GM13977 (cell line): ENCODE measurements at regions not wholly inside any gene's neighbourhood (a gene's known extent, or its start where the extent isn't known, plus 50 kb on each side); places are given as distances from the start of the nearest gene placed in this dataset.

Experiments used
- DNase-seq: peaks from one replicate; pipeline ENCODE4 v3.0.0; 2012; ENCODE audit warnings: low spot score
- in situ Hi-C: fragments of 300-500 bp; cut with MboI; formaldehyde crosslinking; loops from one replicate; pipeline ENCODE4 v1.12.0; 2022; ENCODE audit warnings: low sequenced_read_pairs, low pct_unique_long_range_greater_than_20kb, mixed read lengths, inconsistent platforms; ENCODE audit not compliant: unreplicated experiment
- TF ChIP-seq, protein P1 (sequence below): IDR thresholded peaks from 2 replicates; pipeline ENCODE4 v1.5.1; 2012; ENCODE audit warnings: mild to moderate bottlenecking, control low read depth; ENCODE audit not compliant: insufficient read depth; ENCODE audit errors: extremely low read depth, missing control alignments

DNA sequence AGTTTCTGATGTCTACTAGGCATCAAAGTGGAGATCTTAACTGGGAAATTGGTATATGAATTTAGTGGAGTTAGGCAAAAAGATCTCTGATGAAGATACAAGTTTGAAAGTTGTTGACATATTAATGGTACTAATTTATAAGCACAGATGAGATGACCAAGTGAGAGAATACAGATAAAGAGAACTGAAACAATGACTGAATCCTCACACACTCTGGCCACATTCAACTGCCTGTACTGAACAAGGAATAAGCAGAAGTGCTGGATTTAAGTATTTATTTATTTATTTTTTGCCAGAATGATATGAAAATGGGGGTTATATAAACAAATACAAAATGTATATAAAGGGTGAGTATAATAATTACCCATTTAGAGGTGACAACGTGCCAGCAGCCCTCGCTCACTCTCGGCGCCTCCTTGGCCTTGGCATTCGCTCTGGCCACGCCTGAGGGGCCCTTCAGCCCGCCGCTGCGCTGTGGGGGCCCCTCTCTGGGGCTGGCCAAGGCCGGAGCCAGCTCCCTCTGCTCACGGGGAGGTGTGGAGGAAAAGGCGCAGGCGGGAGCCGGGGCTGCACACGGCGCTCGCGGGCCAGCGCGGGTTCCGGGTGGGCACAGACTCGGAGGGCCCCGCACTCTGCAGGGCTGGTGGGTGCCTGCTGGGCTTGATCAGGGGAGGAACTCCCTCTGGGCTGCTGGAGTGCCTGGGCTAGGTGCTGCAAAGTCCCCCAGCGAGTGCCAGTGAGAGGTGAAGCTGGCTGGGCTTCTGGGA lies 1363.9 kb upstream of the CRIM1 start:
- TF ChIP-seq, protein P1, sequence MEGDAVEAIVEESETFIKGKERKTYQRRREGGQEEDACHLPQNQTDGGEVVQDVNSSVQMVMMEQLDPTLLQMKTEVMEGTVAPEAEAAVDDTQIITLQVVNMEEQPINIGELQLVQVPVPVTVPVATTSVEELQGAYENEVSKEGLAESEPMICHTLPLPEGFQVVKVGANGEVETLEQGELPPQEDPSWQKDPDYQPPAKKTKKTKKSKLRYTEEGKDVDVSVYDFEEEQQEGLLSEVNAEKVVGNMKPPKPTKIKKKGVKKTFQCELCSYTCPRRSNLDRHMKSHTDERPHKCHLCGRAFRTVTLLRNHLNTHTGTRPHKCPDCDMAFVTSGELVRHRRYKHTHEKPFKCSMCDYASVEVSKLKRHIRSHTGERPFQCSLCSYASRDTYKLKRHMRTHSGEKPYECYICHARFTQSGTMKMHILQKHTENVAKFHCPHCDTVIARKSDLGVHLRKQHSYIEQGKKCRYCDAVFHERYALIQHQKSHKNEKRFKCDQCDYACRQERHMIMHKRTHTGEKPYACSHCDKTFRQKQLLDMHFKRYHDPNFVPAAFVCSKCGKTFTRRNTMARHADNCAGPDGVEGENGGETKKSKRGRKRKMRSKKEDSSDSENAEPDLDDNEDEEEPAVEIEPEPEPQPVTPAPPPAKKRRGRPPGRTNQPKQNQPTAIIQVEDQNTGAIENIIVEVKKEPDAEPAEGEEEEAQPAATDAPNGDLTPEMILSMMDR = no peak
- in situ Hi-C loops = no loop called here
- DNase-seq = no peak

DNA sequence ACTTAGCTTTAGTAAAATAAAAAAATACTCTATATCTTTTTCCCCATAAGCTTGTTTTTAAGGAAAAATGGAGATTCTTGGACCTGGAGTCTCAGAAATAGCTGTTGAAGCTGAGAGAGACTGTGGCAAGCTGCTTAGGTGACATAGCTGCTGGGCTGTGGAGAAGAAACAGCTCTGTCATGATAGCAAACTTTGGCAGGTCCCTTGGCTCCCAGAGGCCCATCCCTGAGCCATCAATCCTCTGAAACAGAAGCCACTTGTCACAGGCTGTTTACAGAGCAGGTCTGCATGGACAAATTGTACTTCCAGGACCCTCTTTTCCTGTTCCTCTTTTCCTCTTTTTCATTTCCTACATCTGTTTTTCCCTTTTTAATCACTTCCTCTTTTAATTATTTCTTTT lies 1370.1 kb upstream of the CRIM1 start:
- DNase-seq = no peak
- in situ Hi-C loops = no loop called here

DNA sequence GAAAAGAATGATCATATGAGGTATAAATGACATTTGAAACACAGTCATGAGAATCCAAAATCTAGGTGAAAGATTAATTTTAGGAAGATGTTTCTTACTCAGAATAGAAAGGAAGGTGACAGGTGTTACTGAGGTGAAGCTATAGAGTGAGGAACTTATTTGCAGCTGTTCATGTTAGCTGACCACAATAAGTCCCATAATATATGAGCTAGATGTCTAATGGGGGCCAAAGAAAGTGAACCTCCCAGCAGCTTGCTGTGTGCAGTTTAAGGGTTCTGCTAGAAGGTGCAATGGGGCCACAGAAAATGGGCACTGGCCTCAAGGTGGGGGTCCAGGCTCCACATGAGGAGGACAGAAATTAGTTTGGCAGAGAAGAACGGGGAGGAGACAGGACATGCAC lies 1374.9 kb upstream of the CRIM1 start:
- in situ Hi-C loops = no loop called here
- TF ChIP-seq, protein P1 = no peak
- DNase-seq = no peak

More for the DNA sequence above, 1370.1 kb upstream of the CRIM1 start:
- TF ChIP-seq, protein P1 = no peak

DNA sequence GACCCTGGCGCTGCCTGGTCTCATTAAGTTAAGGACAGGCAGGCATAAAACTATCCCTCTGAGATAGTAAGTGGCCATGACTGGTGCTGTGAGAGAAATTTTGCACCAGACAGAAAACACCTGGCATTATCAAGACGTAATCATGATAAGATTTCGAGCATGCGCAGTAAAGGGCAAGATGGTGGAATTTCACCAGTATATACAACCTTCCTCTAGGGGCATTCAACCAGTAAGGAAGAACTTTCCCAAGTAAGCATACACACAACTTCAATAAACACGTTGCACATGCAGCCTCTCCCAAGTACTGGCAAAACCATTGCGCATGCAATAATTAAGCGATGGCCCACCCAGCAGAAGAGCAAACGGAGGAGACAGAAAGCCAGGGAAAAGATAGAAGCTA lies 1376.4 kb upstream of the CRIM1 start:
- no peak for DNase-seq
- TF ChIP-seq, protein P1 = no peak
- in situ Hi-C loops = no loop called here

DNA sequence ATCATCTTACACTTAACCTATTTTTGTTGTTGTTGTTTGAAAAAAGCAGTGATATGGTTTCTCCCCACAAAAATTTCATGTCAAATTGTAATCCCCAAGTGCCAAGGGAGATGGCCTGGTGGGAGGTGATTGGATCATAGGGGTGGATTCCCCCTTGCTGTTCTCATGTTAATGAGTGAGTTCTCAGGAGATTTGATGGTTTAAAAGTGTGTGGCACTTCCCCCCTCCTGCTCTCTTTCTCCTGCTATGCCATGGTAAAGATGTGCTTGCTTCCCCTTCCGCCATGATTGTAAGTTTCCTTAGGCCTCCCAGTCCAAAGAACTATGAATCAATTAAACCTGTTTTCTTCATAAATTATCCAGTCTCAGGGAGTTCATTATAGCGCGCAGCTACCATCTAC lies 1362.7 kb upstream of the FAM98A start:
- TF ChIP-seq, protein P1 = no peak
- DNase-seq = no peak
- in situ Hi-C loops = no loop called here

DNA sequence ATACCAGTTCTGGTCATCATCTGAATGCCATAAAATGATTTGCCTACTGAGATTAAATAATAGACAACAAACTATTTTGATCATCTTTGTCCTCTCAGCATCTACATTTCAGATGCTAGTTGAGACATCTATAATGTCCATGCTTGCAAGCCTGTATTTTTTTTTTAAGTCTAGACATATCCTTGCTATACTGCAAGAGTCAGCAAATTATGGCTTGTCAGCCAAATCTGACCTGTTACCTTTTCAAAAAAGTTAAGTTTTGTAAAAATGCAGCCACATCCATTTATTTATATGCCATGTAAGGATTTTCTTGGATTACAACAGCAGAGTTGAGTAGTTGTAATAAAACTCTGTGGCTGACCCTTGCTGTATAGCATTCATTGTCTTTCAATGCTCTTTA lies 1355.7 kb upstream of the FAM98A start:
- in situ Hi-C loops = no loop called here
- TF ChIP-seq, protein P1 = no peak
- DNase-seq = no peak

DNA sequence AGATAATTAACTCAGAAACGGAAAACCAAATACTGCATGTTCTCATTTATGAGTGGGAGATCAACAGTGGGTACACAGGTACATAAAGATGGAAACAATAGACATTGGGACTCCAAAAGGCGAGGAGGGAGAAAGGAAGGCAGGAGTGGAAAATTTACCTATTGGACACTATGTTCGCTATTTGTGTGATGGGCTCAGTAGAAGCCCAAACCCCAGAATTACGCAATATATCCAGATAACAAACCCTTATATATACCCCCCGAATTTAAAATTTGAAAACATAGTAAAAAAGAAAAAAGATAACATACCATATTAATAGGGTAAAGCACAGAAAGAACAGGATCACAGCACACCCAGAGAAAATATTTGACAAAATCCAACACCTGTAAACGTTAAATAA lies 1351.7 kb upstream of the FAM98A start:
- DNase-seq = no peak
- TF ChIP-seq, protein P1 = no peak
- in situ Hi-C loops = no loop called here
